Eye (tissue), 1 donor: ENCODE measurements at regions not wholly inside any gene's neighbourhood (a gene's known extent, or its start where the extent isn't known, plus 50 kb on each side); places are given as distances from the start of the nearest gene placed in this dataset.

Experiments
- DNase-seq: peaks from one replicate; pipeline ENCODE4 v3.0.0-alpha.2; 2015

DNA sequence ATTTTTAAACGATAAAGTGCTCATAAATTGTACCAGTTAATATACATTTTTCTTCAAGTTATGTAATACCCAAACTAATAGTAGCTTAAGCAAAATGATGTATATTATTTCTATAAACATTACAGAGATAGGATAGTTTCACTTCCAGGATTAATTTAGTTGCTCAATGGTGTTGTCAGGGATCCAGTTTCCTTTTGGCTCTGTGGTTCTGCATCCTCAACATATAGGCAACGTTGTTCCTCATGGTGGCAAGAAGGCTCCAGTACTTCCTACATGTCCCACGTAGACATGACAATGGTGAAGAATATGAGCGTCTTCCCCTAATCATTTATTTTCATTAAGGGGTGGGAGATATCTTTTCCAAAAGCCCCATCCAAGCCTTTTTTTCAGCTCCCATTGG lies 60.7 kb upstream of the DCD start:
- DNase-seq = no peak

DNA sequence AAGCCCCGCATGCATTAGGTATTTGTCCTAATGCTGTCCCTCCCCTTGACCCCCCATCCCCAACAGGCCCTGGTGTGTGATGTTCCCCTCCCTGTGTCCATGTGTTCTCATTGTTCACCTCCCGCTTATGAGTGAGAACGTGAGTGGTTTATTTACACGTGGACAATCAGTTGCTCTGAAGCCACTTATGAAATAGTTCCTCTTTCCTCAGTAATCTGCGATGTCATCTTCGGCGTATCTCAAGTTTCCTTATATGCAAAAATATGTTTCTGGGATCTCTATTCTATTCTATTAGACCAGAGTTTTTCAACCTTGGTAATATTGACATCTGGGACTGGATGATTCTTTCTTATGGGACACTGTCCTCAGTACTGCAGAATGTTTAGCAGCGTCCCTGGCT lies 56.0 kb upstream of the DCD start:
- no peak for DNase-seq

- peak; percentile 78 for DNase-seq
Observed at GRCh38 chr12:54701940-54702592, 53.9 kb upstream of the DCD start.

DNA sequence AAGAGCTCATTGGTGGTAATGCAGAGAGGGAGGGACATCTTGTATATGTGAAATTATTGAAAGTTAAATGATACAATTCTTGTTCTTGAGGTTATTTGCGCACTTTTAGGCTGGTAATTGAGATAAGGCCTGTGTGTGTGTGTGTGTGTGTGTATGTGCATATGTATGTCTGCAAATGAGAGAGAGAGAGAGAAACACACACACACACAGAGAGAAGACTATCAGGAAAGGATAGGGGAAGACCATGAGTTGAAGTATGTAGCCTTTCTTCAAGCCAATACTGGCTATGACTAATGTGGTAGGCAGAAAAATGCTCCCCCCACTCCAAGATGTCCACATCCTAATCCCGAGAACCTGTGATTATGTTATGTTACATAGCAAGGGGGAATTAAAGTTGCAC lies 52.7 kb upstream of the DCD start:
- DNase-seq = no peak

- no peak for DNase-seq
Observed at GRCh38 chr12:54700301-54700700, 52.1 kb upstream of the DCD start.
